HCT116 (cell line): ENCODE measurements at regions not wholly inside any gene's neighbourhood (a gene's known extent, or its start where the extent isn't known, plus 50 kb on each side); places are given as distances from the start of the nearest gene placed in this dataset.

Source experiments
- ATAC-seq: fragments of 200-7000 bp; cut with Tn5 transposase; 2 replicates; pipeline ENCODE4 v1.9.1; 2020; ENCODE audit warnings: mild to moderate bottlenecking, moderate library complexity
- BruUV-seq: library from RNA; stranded (reverse); fragments of 400-500 nt; replicated peaks from 2 replicates; lab custom pipeline; 2021; lab: Mats Ljungman, UMichigan
- CTCF ChIA-PET: fragments of 300-600 bp; sonication (Branson Sonifier 250); formaldehyde crosslinking; loops from one replicate; lab custom pipeline; 2021; ENCODE audit warnings: antibody characterized with exemption; lab: Charles Lee
- POLR2A ChIA-PET: fragments of 300-600, 350-600 bp; sonication (Branson Sonifier 250); formaldehyde crosslinking; loops from one replicate; lab custom pipeline; 2021; ENCODE audit warnings: antibody characterized with exemption; lab: Charles Lee
- RAD21 ChIA-PET, 2 experiments: fragments of 300-600 bp; sonication (Branson Sonifier 250); formaldehyde crosslinking; loops; one replicate each; lab custom pipeline; 2023; ENCODE audit warnings: low total read pairs in 2 of 2; ENCODE audit not compliant: uncharacterized antibody in 2 of 2, unreplicated experiment in 2 of 2, low non-redundant PET in 1 of 2; lab: Charles Lee
- DNase-seq: peaks from one replicate; pipeline ENCODE4 v3.0.0-alpha.2; 2010; ENCODE audit warnings: low read depth, low spot score
- H2AFZ ChIP-seq: fragments of 200-600 bp; shearing (Covaris generic), sonication (generic); 2 replicates; pipeline ENCODE4 v1.6.1; 2017; ENCODE audit warnings: low read depth, mixed run types, mixed read lengths, antibody characterized with exemption, low read length; ENCODE audit not compliant: poor library complexity, severe bottlenecking
- H3K27ac ChIP-seq: 2 replicates; pipeline ENCODE4 v1.5.1; 2012; ENCODE audit warnings: low read depth, low read length
- H3K27me3 ChIP-seq: fragments of 200-600 bp; sonication (generic); 2 replicates; pipeline ENCODE4 v1.6.1; 2016; ENCODE audit warnings: mixed run types, low read length, mixed read lengths; ENCODE audit not compliant: insufficient read depth
- H3K36me3 ChIP-seq, 2 experiments: fragments of 200-500 bp in 1 of 2; fragments of 200-600 bp in 1 of 2; sonication (Bioruptor generic) in 1 of 2; sonication (generic) in 1 of 2; 2 replicates each; pipeline versions ENCODE4 v1.5.1 to v1.6.1; 2014 to 2016; ENCODE audit warnings: low read length in 2 of 2, inconsistent platforms in 1 of 2, mixed read lengths in 1 of 2, mixed run types in 1 of 2; ENCODE audit not compliant: insufficient read depth in 2 of 2, control insufficient read depth in 1 of 2
- H3K4me1 ChIP-seq, 2 experiments: fragments of 200-600 bp in 1 of 2; sonication (generic) in 1 of 2; 2 replicates each; pipeline versions ENCODE4 v1.5.1 to v1.6.1; 2012 to 2017; ENCODE audit warnings: low read length in 2 of 2, inconsistent platforms in 1 of 2, mild to moderate bottlenecking in 1 of 2, mixed read lengths in 1 of 2, mixed run types in 1 of 2, moderate library complexity in 1 of 2; ENCODE audit not compliant: insufficient read depth in 2 of 2, control insufficient read depth in 1 of 2
- H3K4me2 ChIP-seq: fragments of 200-600 bp; sonication (generic); 2 replicates; pipeline ENCODE4 v1.6.1; 2017; ENCODE audit warnings: mixed run types, low read length, mixed read lengths
- H3K4me3 ChIP-seq, 2 experiments: fragments of 200-600 bp in 1 of 2; sonication (generic) in 1 of 2; replicated peaks in 1 of 2; 2 replicates each; pipeline ENCODE4 v1.5.1; 2011 to 2016; ENCODE audit warnings: low read length in 2 of 2, control low read depth in 1 of 2, low read depth in 1 of 2, mild to moderate bottlenecking in 1 of 2, mixed read lengths in 1 of 2, mixed run types in 1 of 2
- H3K79me2 ChIP-seq: fragments of 200-600 bp; sonication (generic); 2 replicates; pipeline ENCODE4 v1.6.1; 2017; ENCODE audit warnings: mild to moderate bottlenecking, mixed run types, low read length, moderate library complexity, mixed read lengths; ENCODE audit not compliant: insufficient read depth
- H3K9ac ChIP-seq: fragments of 200-600 bp; sonication (generic); 2 replicates; pipeline ENCODE4 v1.6.1; 2016; ENCODE audit warnings: low read length, mixed read lengths
- H3K9me2 ChIP-seq: fragments of 200-600 bp; sonication (generic), shearing (Covaris generic); 2 replicates; pipeline ENCODE4 v1.6.1; 2017; ENCODE audit warnings: mixed run types, mild to moderate bottlenecking, moderate library complexity; ENCODE audit not compliant: insufficient read depth
- H3K9me3 ChIP-seq, 2 experiments: fragments of 200-500 bp in 1 of 2; fragments of 200-600 bp in 1 of 2; sonication (Bioruptor generic) in 1 of 2; sonication (generic) in 1 of 2; 2 replicates each; pipeline ENCODE4 v1.6.1; 2014 to 2017; ENCODE audit warnings: low read length in 2 of 2, mixed read lengths in 2 of 2, inconsistent platforms in 1 of 2, low read depth in 1 of 2, mild to moderate bottlenecking in 1 of 2, mixed run types in 1 of 2, moderate library complexity in 1 of 2; ENCODE audit not compliant: control insufficient read depth in 1 of 2, insufficient read depth in 1 of 2
- H4K20me1 ChIP-seq: fragments of 200-600 bp; sonication (generic), shearing (Covaris generic); 2 replicates; pipeline ENCODE4 v1.6.1; 2017; ENCODE audit warnings: mixed run types, mild to moderate bottlenecking, moderate library complexity; ENCODE audit not compliant: insufficient read depth
- CBX3 ChIP-seq: IDR thresholded peaks from 2 replicates; pipeline ENCODE4 v1.6.1; 2012; ENCODE audit warnings: low read depth
- CEBPB ChIP-seq: IDR thresholded peaks from 2 replicates; pipeline ENCODE4 v1.6.1; 2012; ENCODE audit warnings: low read depth
- ELF1 ChIP-seq: IDR thresholded peaks from 2 replicates; pipeline ENCODE4 v1.6.1; 2012; ENCODE audit warnings: low read depth, borderline replicate concordance
- EZH2 ChIP-seq: fragments of 200-600 bp; sonication (generic); IDR thresholded peaks from 2 replicates; pipeline ENCODE4 v1.6.1; 2017; ENCODE audit warnings: antibody characterized with exemption, mixed run types
- EZH2phosphoT487 ChIP-seq: fragments of 200-600 bp; IDR thresholded peaks from 2 replicates; pipeline ENCODE4 v1.6.1; 2018; ENCODE audit warnings: antibody characterized with exemption, borderline replicate concordance
- FOSL1 ChIP-seq: IDR thresholded peaks from 2 replicates; pipeline ENCODE4 v1.6.1; 2012; ENCODE audit warnings: low read depth
- JUND ChIP-seq: IDR thresholded peaks from 2 replicates; pipeline ENCODE4 v1.6.1; 2012
- POLR2AphosphoS5 ChIP-seq: IDR thresholded peaks from 2 replicates; pipeline ENCODE4 v1.6.1; 2011; ENCODE audit warnings: mild to moderate bottlenecking, low read depth, low read length, moderate library complexity
- RAD21 ChIP-seq: IDR thresholded peaks from 2 replicates; pipeline ENCODE4 v1.6.1; 2012; ENCODE audit warnings: low read depth, mild to moderate bottlenecking
- SIN3A ChIP-seq: IDR thresholded peaks from 2 replicates; pipeline ENCODE4 v1.6.1; 2012; ENCODE audit warnings: low read depth
- SP1 ChIP-seq: IDR thresholded peaks from 2 replicates; pipeline ENCODE4 v1.6.1; 2012; ENCODE audit warnings: low read depth
- TCF7L2 ChIP-seq: IDR thresholded peaks from 2 replicates; pipeline ENCODE4 v1.7.0; 2011; ENCODE audit warnings: borderline replicate concordance, inconsistent platforms; ENCODE audit not compliant: insufficient read depth, insufficient read length; ENCODE audit errors: extremely low read depth
- YY1 ChIP-seq: IDR thresholded peaks from 2 replicates; pipeline ENCODE4 v1.6.1; 2011; ENCODE audit warnings: low read length, low read depth, moderate library complexity, mild to moderate bottlenecking; ENCODE audit not compliant: insufficient replicate concordance; ENCODE audit errors: extremely low read depth
- ZFX ChIP-seq: fragments of 450-650 bp; IDR thresholded peaks from 2 replicates; pipeline ENCODE4 v1.6.1; 2017
- ZNF274 ChIP-seq: fragments of 200-500 bp; sonication (Bioruptor generic); IDR thresholded peaks from 2 replicates; pipeline ENCODE4 v1.6.1; 2014; ENCODE audit warnings: mild to moderate bottlenecking, low read depth, low read length, inconsistent platforms
- intact Hi-C: fragments of 100-400 bp; cut with micrococcal nuclease; formaldehyde crosslinking; loops from 2 replicates; pipeline ENCODE4 v1.10.0; 2022
- TF ChIP-seq, protein P1 (sequence below): IDR thresholded peaks from 2 replicates; pipeline ENCODE4 v1.6.1; 2012
- TF ChIP-seq, protein P2 (sequence below): IDR thresholded peaks from 2 replicates; pipeline ENCODE4 v1.6.1; 2012; ENCODE audit warnings: low read depth

DNA sequence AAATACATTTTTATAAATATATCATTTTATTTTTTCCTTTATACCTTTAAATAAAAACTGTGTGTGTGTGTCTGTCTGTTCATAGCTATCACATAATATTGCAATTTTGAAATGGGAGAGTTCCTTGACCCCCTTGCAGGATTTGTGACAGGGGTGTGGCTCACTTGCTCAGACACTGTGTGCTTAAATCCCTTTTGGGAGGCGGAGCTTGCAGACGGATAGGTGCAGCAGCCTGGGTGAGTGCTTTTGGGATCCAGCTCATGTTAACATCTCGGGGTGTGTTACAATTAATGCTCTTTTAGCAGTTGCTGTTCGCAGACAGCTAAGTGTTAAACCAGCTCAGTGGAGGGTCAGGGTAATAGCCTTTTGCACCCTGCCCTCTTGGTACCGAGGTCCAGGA is 459.8 kb downstream of the IPMK start:
- RAD21 ChIA-PET = no interaction called here
- Histone ChIP-seq H3K79me2 (no peaks in the 10 kb centered on the region), H3K4me3 (no peak overlapping the region), H4K20me1 (no peaks in the 10 kb centered on the region), H3K4me1 (no peaks in the 10 kb centered on the region), H3K9me3 (0 out of 4 replicates have a peak, but pooled peaks cover 0 to 3% of the 10 kb centered on the region in 2 experiments), H3K36me3 (no peaks in the 10 kb centered on the region), H2AFZ (no peak overlapping the region), H3K9me2 (no peaks in the 10 kb centered on the region), H3K4me2 (no peak overlapping the region), H3K27me3 (no peaks in the 10 kb centered on the region)
- DNase-seq = no peak
- CTCF ChIA-PET = no interaction called here
- ATAC-seq = no peak
- BruUV-seq = no TSS peak
- TF ChIP-seq EZH2 = no peak
- TF ChIP-seq, protein P1, sequence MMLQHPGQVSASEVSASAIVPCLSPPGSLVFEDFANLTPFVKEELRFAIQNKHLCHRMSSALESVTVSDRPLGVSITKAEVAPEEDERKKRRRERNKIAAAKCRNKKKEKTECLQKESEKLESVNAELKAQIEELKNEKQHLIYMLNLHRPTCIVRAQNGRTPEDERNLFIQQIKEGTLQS = no peak
- TF ChIP-seq, protein P2, sequence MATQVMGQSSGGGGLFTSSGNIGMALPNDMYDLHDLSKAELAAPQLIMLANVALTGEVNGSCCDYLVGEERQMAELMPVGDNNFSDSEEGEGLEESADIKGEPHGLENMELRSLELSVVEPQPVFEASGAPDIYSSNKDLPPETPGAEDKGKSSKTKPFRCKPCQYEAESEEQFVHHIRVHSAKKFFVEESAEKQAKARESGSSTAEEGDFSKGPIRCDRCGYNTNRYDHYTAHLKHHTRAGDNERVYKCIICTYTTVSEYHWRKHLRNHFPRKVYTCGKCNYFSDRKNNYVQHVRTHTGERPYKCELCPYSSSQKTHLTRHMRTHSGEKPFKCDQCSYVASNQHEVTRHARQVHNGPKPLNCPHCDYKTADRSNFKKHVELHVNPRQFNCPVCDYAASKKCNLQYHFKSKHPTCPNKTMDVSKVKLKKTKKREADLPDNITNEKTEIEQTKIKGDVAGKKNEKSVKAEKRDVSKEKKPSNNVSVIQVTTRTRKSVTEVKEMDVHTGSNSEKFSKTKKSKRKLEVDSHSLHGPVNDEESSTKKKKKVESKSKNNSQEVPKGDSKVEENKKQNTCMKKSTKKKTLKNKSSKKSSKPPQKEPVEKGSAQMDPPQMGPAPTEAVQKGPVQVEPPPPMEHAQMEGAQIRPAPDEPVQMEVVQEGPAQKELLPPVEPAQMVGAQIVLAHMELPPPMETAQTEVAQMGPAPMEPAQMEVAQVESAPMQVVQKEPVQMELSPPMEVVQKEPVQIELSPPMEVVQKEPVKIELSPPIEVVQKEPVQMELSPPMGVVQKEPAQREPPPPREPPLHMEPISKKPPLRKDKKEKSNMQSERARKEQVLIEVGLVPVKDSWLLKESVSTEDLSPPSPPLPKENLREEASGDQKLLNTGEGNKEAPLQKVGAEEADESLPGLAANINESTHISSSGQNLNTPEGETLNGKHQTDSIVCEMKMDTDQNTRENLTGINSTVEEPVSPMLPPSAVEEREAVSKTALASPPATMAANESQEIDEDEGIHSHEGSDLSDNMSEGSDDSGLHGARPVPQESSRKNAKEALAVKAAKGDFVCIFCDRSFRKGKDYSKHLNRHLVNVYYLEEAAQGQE = no peak
- TF ChIP-seq YY1 = no peak
- no peak for TF ChIP-seq ZFX
- TF ChIP-seq, all 23 proteins: peak for 0
- H3K9ac ChIP-seq = no peak overlapping the region
- POLR2A ChIA-PET = no interaction called here
- intact Hi-C loops = no loop called here
- H3K27ac ChIP-seq = no peak overlapping the region

DNA sequence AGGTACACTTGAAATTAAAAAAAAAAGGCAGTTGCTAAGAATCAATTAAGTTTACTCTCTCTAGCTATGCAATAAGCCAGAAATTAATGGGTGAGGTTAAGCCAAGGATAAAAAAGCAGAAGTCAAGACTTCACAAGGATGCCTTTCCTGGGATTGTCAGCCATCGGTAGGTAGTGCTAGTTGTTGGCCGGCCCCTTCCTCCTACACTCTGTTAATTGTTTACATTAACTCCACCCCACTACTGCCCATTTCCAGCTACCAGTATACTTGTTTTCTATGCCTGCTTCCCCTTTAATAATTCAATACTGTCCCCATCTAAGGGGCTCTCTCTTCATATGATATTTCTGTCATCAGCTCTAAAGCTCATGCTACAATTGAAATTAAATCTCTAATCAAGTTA is 461.0 kb downstream of the IPMK start:
- intact Hi-C loops = no loop called here
- no peak overlapping the region for H3K9ac ChIP-seq
- no peaks in the 10 kb centered on the region for H3K79me2 ChIP-seq
- POLR2A ChIA-PET = no interaction called here
- no peaks in the 10 kb centered on the region for H3K36me3 ChIP-seq
- CTCF ChIA-PET = no interaction called here
- no peaks in the 10 kb centered on the region for H3K4me1 ChIP-seq
- DNase-seq (no peak), ATAC-seq (no peak)
- H2AFZ ChIP-seq = no peak overlapping the region
- H3K9me3 ChIP-seq = 0 out of 4 replicates have a peak, but pooled peaks cover 0 to 3% of the 10 kb centered on the region in 2 experiments
- no peak overlapping the region for H3K27ac ChIP-seq
- H3K27me3 ChIP-seq = no peaks in the 10 kb centered on the region
- RAD21 ChIA-PET = no interaction called here
- H3K4me2 ChIP-seq = no peak overlapping the region
- no peaks in the 10 kb centered on the region for H4K20me1 ChIP-seq
- H3K4me3 ChIP-seq = no peak overlapping the region
- BruUV-seq = no TSS peak
- no peaks in the 10 kb centered on the region for H3K9me2 ChIP-seq
- TF ChIP-seq YY1 = no peak
- no peak for TF ChIP-seq ZNF274
- TF ChIP-seq SP1 = no peak
- no peak for TF ChIP-seq JUND
- no peak for TF ChIP-seq EZH2
- TF ChIP-seq ELF1 = no peak
- no peak for TF ChIP-seq RAD21
- TF ChIP-seq EZH2phosphoT487 = no peak
- no peak for TF ChIP-seq CBX3
- TF ChIP-seq, protein P1 = no peak
- TF ChIP-seq CEBPB = no peak
- no peak for TF ChIP-seq FOSL1
- no peak for TF ChIP-seq SIN3A
- no peak for TF ChIP-seq POLR2AphosphoS5
- TF ChIP-seq TCF7L2 = no peak
